PC-3 (cell line): ENCODE measurements at regions not wholly inside any gene's neighbourhood (a gene's known extent, or its start where the extent isn't known, plus 50 kb on each side); places are given as distances from the start of the nearest gene placed in this dataset.

ENCODE experiments used
- ATAC-seq: fragments of 200-7000 bp; cut with Tn5 transposase; 2 replicates; pipeline ENCODE4 v1.9.1; 2020; ENCODE audit warnings: mild to moderate bottlenecking, moderate library complexity
- BruUV-seq: library from RNA; stranded (reverse); fragments of 400-500 nt; replicated peaks from 2 replicates; lab custom pipeline; 2021; lab: Mats Ljungman, UMichigan
- CTCF ChIA-PET: fragments of 300-600 bp; sonication (Branson Sonifier 250); formaldehyde crosslinking; loops from one replicate; lab custom pipeline; 2022; ENCODE audit warnings: antibody characterized with exemption; lab: Charles Lee
- POLR2A ChIA-PET: fragments of 300-600 bp; sonication (Branson Sonifier 250); formaldehyde crosslinking; loops from one replicate; lab custom pipeline; 2022; ENCODE audit warnings: antibody characterized with exemption; ENCODE audit not compliant: unreplicated experiment; lab: Charles Lee
- DNase-seq: peaks from one replicate; pipeline ENCODE4 v3.0.0-alpha.2; 2015
- H2AFZ ChIP-seq: fragments of 300-600 bp; sonication (generic); 2 replicates; pipeline ENCODE4 v1.6.0; 2016; ENCODE audit warnings: antibody characterized with exemption, low read length
- H3F3A ChIP-seq: fragments of 300-600 bp; sonication (generic); one replicate; pipeline ENCODE4 v1.6.0; 2017; ENCODE audit warnings: antibody characterized with exemption, low read length, control low read depth, mild to moderate bottlenecking; ENCODE audit not compliant: unreplicated experiment
- H3K27ac ChIP-seq: fragments of 300-600 bp; sonication (generic); 2 replicates; pipeline ENCODE4 v1.5.1; 2016; ENCODE audit warnings: mild to moderate bottlenecking, low read length
- H3K27me3 ChIP-seq: fragments of 300-600 bp; sonication (generic); 2 replicates; pipeline ENCODE4 v1.6.1; 2016; ENCODE audit warnings: low read length, mixed read lengths
- H3K36me3 ChIP-seq: fragments of 300-600 bp; sonication (generic); 2 replicates; pipeline ENCODE4 v1.6.1; 2016; ENCODE audit warnings: low read depth, mixed run types, low read length, mixed read lengths
- H3K4me1 ChIP-seq: fragments of 300-600 bp; sonication (generic); 2 replicates; pipeline ENCODE4 v1.5.1; 2016; ENCODE audit warnings: low read length; ENCODE audit not compliant: insufficient read depth
- H3K4me2 ChIP-seq: fragments of 300-600 bp; sonication (generic); 2 replicates; pipeline ENCODE4 v1.6.0; 2016; ENCODE audit warnings: low read length
- H3K4me3 ChIP-seq: fragments of 300-600 bp; sonication (generic); 2 replicates; pipeline ENCODE4 v1.5.1; 2016; ENCODE audit warnings: mild to moderate bottlenecking, low read length, mixed read lengths
- H3K79me2 ChIP-seq: fragments of 300-600 bp; sonication (generic); 2 replicates; pipeline ENCODE4 v1.6.1; 2017; ENCODE audit warnings: low read length, mixed read lengths
- H3K9ac ChIP-seq: fragments of 300-600 bp; sonication (generic); 2 replicates; pipeline ENCODE4 v1.6.0; 2016; ENCODE audit warnings: mild to moderate bottlenecking, low read length
- H3K9me2 ChIP-seq: fragments of 300-600 bp; sonication (generic); replicated peaks from 2 replicates; pipeline ENCODE4 v1.6.1; 2016; ENCODE audit warnings: mixed run types, low read length, mixed read lengths
- H3K9me3 ChIP-seq: fragments of 300-600 bp; sonication (generic); 2 replicates; pipeline ENCODE4 v1.6.1; 2016; ENCODE audit warnings: low read length, mixed read lengths
- H4K20me1 ChIP-seq: fragments of 300-600 bp; sonication (generic); 2 replicates; pipeline ENCODE4 v1.6.1; 2016; ENCODE audit warnings: low read length, mixed read lengths
- EZH2 ChIP-seq: fragments of 300-600 bp; sonication (generic); IDR thresholded peaks from one replicate; pipeline ENCODE4 v1.6.1; 2017; ENCODE audit warnings: antibody characterized with exemption, mild to moderate bottlenecking, low read length; ENCODE audit not compliant: unreplicated experiment
- EZH2phosphoT487 ChIP-seq: fragments of 300-600 bp; sonication (generic); IDR thresholded peaks from 2 replicates; pipeline ENCODE4 v1.6.1; 2018; ENCODE audit warnings: mild to moderate bottlenecking, antibody characterized with exemption, low read length, borderline replicate concordance
- intact Hi-C: fragments of 100-400 bp; cut with micrococcal nuclease; formaldehyde crosslinking; loops from 2 replicates; pipeline ENCODE4 v1.9.0; 2023
- TF ChIP-seq, protein P1 (sequence below): fragments of 300-600 bp; sonication (generic); conservative IDR thresholded peaks from 2 replicates; pipeline ENCODE4 v1.5.1; 2017; ENCODE audit warnings: antibody characterized with exemption, low read depth, mild to moderate bottlenecking, low read length

- Histone ChIP-seq H3K4me2 (no peak overlapping the region), H3K9ac (no peak overlapping the region), H3K9me2 (no peaks in the 10 kb centered on the region), H4K20me1 (no peaks in the 10 kb centered on the region), H3K4me1 (no peaks in the 10 kb centered on the region), H3K27me3 (no peaks in the 10 kb centered on the region), H2AFZ (no peak overlapping the region), H3K9me3 (no peaks in the 10 kb centered on the region), H3K27ac (no peak overlapping the region), H3K79me2 (no peaks in the 10 kb centered on the region), H3F3A (no peaks in the 10 kb centered on the region), H3K4me3 (no peak overlapping the region), H3K36me3 (no peaks in the 10 kb centered on the region)
- ChIA-PET POLR2A (no interaction called here), CTCF (no interaction called here)
- no peak for ATAC-seq
- TF ChIP-seq, protein P1, sequence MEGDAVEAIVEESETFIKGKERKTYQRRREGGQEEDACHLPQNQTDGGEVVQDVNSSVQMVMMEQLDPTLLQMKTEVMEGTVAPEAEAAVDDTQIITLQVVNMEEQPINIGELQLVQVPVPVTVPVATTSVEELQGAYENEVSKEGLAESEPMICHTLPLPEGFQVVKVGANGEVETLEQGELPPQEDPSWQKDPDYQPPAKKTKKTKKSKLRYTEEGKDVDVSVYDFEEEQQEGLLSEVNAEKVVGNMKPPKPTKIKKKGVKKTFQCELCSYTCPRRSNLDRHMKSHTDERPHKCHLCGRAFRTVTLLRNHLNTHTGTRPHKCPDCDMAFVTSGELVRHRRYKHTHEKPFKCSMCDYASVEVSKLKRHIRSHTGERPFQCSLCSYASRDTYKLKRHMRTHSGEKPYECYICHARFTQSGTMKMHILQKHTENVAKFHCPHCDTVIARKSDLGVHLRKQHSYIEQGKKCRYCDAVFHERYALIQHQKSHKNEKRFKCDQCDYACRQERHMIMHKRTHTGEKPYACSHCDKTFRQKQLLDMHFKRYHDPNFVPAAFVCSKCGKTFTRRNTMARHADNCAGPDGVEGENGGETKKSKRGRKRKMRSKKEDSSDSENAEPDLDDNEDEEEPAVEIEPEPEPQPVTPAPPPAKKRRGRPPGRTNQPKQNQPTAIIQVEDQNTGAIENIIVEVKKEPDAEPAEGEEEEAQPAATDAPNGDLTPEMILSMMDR, result no peak
- TF ChIP-seq EZH2 (no peak), EZH2phosphoT487 (no peak)
- intact Hi-C loops, result no loop called here
- BruUV-seq, result no TSS peak
- no peak for DNase-seq
Measured at GRCh38 chr5:63700241-63700640, 262.0 kb downstream of the HTR1A start.

GRCh38 chr5:63697811-63698210 is 264.4 kb downstream of the HTR1A start:
- ATAC-seq (no peak), DNase-seq (no peak)
- BruUV-seq, result no TSS peak
- Histone ChIP-seq H4K20me1 (no peaks in the 10 kb centered on the region), H3K4me3 (no peak overlapping the region), H3K9me3 (no peaks in the 10 kb centered on the region), H3K27ac (no peak overlapping the region), H3K4me2 (no peak overlapping the region), H3K9ac (no peak overlapping the region), H3K9me2 (no peaks in the 10 kb centered on the region), H3K4me1 (no peaks in the 10 kb centered on the region), H3K36me3 (no peaks in the 10 kb centered on the region), H3F3A (no peaks in the 10 kb centered on the region), H3K27me3 (no peaks in the 10 kb centered on the region), H3K79me2 (no peaks in the 10 kb centered on the region), H2AFZ (no peak overlapping the region)
- ChIA-PET CTCF (no interaction called here), POLR2A (no interaction called here)
- no peak for TF ChIP-seq EZH2phosphoT487
- TF ChIP-seq, protein P1, result no peak
- no peak for TF ChIP-seq EZH2
- intact Hi-C loops, result no loop called here

- Histone ChIP-seq H3K27me3 (no peaks in the 10 kb centered on the region), H3K79me2 (no peaks in the 10 kb centered on the region), H3K9me3 (no peaks in the 10 kb centered on the region), H4K20me1 (no peaks in the 10 kb centered on the region), H2AFZ (no peak overlapping the region), H3K36me3 (no peaks in the 10 kb centered on the region), H3K4me3 (no peak overlapping the region), H3K27ac (no peak overlapping the region), H3F3A (no peaks in the 10 kb centered on the region), H3K4me2 (no peak overlapping the region), H3K9me2 (no peaks in the 10 kb centered on the region), H3K9ac (no peak overlapping the region), H3K4me1 (no peaks in the 10 kb centered on the region)
- TF ChIP-seq EZH2phosphoT487 (no peak), EZH2 (no peak)
- TF ChIP-seq, protein P1, result no peak
- no TSS peak for BruUV-seq
- CTCF ChIA-PET, result no interaction called here
- POLR2A ChIA-PET, result no interaction called here
- intact Hi-C loops, result no loop called here
- no peak for DNase-seq
- ATAC-seq, result no peak
Measured at GRCh38 chr5:63690546-63690945, 271.7 kb downstream of the HTR1A start.
